ENCODE measurements at regions not wholly inside any gene's neighbourhood (a gene's known extent, or its start where the extent isn't known, plus 50 kb on each side); places are given as distances from the start of the nearest gene placed in this dataset.

DNA sequence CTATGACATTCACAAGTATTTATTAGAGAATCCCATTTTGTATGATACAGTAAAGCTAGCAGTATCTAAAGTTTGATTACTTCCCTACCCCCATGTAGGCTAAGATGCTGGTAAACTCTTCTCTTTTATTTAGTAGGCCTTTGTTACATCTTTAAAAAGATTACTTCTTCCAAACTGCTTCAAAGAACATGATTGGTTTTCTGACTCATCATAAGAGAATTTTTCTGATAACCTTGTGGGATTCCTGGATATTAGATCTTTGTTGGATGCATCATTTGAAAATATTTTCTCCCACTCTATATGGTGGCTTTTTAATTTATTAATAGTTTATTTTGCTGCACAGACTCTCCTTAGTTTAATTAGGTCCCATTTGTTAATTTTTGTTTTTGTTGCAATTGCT lies 898.3 kb upstream of the ADGRB3 start:
- no peak for FAIRE-seq

DNA sequence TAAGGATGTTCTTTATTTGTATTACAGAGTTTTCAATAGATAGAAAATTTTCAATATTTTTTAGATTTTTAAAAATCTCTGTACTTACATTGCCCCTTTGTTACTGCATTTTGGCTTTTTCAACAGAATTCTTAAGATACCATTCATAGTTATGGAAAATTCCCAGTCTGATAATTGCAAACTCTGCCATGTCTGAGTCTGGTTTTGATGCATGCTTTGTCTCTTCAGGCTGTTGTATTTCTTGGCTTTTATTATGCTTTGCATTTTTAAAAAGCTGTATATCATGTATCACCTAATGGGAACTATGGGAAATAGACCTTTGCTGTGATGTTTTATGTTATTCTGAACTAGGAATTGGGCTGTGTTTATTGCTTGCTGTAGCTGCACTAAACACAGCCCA lies 898.9 kb upstream of the ADGRB3 start:
- FAIRE-seq (no peak), DNase-seq (ENCODE audit: insufficient read length, low spot score) (no peak)
- TF ChIP-seq, protein P1, sequence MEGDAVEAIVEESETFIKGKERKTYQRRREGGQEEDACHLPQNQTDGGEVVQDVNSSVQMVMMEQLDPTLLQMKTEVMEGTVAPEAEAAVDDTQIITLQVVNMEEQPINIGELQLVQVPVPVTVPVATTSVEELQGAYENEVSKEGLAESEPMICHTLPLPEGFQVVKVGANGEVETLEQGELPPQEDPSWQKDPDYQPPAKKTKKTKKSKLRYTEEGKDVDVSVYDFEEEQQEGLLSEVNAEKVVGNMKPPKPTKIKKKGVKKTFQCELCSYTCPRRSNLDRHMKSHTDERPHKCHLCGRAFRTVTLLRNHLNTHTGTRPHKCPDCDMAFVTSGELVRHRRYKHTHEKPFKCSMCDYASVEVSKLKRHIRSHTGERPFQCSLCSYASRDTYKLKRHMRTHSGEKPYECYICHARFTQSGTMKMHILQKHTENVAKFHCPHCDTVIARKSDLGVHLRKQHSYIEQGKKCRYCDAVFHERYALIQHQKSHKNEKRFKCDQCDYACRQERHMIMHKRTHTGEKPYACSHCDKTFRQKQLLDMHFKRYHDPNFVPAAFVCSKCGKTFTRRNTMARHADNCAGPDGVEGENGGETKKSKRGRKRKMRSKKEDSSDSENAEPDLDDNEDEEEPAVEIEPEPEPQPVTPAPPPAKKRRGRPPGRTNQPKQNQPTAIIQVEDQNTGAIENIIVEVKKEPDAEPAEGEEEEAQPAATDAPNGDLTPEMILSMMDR (IDR thresholded peaks at IDR 0.05; ENCODE audit: insufficient read depth, missing control alignments): no peak

More for the DNA sequence above, 898.3 kb upstream of the ADGRB3 start:
- TF ChIP-seq, protein P1 (IDR thresholded peaks at IDR 0.05; ENCODE audit: insufficient read depth, missing control alignments): no peak
- DNase-seq (ENCODE audit: insufficient read length, low spot score): no peak

DNA sequence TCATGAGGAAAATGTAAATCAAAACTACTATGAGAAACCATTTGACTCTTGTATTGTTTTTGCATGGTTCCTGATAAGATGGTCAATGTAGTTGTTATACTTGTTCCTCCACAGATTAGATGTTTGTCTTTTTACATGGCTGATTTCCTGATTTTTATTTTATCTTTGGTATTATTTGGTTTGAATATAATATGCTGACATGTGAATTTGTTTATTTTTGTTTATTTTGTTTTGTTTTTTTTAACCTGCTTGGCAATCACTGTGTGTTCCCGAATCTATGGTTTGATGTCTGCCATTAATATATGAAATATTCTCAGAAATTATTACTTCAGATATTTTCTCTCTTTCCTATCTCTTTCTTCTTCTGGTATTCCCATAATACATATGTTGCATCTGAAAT lies 899.5 kb upstream of the ADGRB3 start:
- no peak for DNase-seq (ENCODE audit: insufficient read length, low spot score)
- TF ChIP-seq, protein P1 (IDR thresholded peaks at IDR 0.05; ENCODE audit: insufficient read depth, missing control alignments): no peak
- no peak for FAIRE-seq

DNA sequence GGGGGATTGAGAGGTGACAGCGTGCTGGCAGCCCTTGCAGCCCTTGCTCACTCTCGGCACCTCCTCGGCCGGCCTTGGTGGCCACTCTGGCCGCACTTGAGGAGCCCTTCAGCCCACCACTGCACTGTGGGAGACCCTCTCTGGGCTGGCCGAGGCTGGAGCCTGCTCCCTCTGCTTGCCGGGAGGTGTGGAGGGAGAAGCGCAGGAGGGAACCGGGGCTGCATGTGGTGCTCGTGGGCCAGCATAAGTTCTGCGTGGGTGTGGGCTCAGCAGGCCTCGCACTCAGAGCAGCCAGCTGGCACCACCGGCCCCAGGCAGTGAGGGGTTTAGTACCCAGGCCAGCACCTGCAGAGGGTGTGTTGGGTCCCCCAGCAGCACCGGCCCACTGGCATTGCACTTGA lies 912.2 kb upstream of the ADGRB3 start:
- TF ChIP-seq, protein P1 (IDR thresholded peaks at IDR 0.05; ENCODE audit: insufficient read depth, missing control alignments): no peak
- DNase-seq (ENCODE audit: insufficient read length, low spot score) (no peak), FAIRE-seq (no peak)

DNA sequence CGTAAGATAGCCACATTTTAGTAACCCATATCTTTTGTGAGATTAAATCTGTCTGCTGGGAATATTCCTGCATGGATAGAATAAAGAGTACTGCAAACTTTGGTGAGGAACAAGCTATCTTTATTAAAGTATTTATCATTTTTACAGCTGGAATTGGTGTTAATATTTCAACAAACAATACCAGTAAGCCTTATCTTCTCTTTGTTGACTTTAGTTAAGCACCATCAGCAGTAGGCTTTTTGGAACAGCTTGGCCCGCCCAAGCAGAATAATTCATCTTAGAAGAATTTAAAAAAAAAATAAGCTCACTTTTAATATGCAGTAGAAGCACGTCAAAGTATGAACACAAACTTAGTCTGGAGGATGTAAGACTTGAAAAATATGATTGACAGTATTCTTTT lies 917.8 kb upstream of the ADGRB3 start:
- no peak for DNase-seq (ENCODE audit: insufficient read length, low spot score)
- FAIRE-seq: no peak
- TF ChIP-seq, protein P1 (IDR thresholded peaks at IDR 0.05; ENCODE audit: insufficient read depth, missing control alignments): no peak

DNA sequence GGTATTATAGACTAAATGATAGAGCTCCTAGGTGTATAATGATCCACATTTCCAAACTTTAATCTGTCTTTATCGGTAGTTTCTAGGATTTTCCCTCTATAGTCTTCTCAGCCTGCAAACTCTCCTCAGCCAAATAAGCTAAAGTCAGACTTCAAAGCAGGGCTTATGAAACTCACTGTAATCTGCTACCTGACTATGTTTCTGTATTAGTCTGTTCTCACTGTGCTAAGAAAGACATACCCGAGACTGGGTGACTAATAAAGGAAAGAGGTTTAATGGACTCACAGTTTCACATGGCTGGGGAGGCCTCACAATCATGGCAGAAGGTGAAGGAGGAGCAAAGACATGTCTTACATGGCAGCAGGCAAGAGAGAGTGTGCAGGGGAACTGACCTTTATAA lies 928.7 kb upstream of the ADGRB3 start:
- TF ChIP-seq, protein P1 (IDR thresholded peaks at IDR 0.05; ENCODE audit: insufficient read depth, missing control alignments): no peak
- DNase-seq (ENCODE audit: insufficient read length, low spot score): no peak
- FAIRE-seq: no peak

DNA sequence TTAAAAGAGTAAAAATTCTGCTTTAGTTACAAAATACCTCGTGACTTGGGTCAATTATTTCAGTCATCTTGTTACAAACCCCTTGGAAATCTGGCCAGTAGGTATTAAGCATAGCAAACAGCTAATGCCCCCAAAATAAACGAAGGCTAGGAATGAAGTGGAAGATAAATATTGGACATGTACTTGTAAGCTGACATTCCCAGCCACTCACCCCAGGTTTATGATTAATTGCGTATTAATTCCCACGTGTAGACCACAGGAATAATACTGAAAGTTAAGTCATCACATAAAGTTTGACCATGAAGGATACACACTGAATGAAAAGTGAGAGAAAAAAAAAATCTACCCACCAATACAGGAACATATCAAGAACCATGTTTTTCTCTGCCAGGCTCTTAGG lies 936.5 kb upstream of the ADGRB3 start:
- DNase-seq (ENCODE audit: insufficient read length, low spot score) (no peak), FAIRE-seq (no peak)
- TF ChIP-seq, protein P1 (IDR thresholded peaks at IDR 0.05; ENCODE audit: insufficient read depth, missing control alignments): no peak
